DND-41 (cell line): ENCODE measurements at regions not wholly inside any gene's neighbourhood (a gene's known extent, or its start where the extent isn't known, plus 50 kb on each side); places are given as distances from the start of the nearest gene placed in this dataset.

ENCODE experiments used
- CTCF ChIP-seq: IDR thresholded peaks from 2 replicates; pipeline ENCODE4 v1.5.1; 2012; ENCODE audit warnings: borderline replicate concordance, low read length, moderate library complexity, mild to moderate bottlenecking; ENCODE audit not compliant: poor library complexity, severe bottlenecking; ENCODE audit errors: extremely low read depth
- EZH2 ChIP-seq: IDR thresholded peaks from 3 replicates; pipeline ENCODE4 v1.6.1; 2012; ENCODE audit warnings: borderline replicate concordance, low read depth, mild to moderate bottlenecking, moderate library complexity, low read length, inconsistent platforms; ENCODE audit not compliant: severe bottlenecking

- TF ChIP-seq EZH2: no peak
- no peak for TF ChIP-seq CTCF
Measured at GRCh38 chr2:20940856-20941255, 103.0 kb downstream of the APOB start.
